ENCODE measurements at regions not wholly inside any gene's neighbourhood (a gene's known extent, or its start where the extent isn't known, plus 50 kb on each side); places are given as distances from the start of the nearest gene placed in this dataset.
A peak's percentile ranks its signal among the peaks of the same experiment; 100 is the strongest.

- ATAC-seq (no peak), DNase-seq (no peak)
- Histone ChIP-seq H3K4me1 (peaks cover 8% of the 10 kb centered on the region), H3K27me3 (ENCODE audit: insufficient read depth in 3 of 3, low read length in 2 of 3) (no peaks in the 10 kb centered on the region), H3K36me3 (ENCODE audit: insufficient read depth in 1 of 2, low read depth in 1 of 2) (peaks cover 0 to 5% of the 10 kb centered on the region in 2 donors), H3K9me3 (no peaks in the 10 kb centered on the region), H3K4me3 (no peak overlapping the region), H3K27ac (no peak overlapping the region)
- intact Hi-C loops (cut with DNase I): no loop called here
- 75 to 81% (median 76%) methylated on average over 5 of the region's 5 CpGs for WGBS, 3 donors
- TF ChIP-seq, protein P1, sequence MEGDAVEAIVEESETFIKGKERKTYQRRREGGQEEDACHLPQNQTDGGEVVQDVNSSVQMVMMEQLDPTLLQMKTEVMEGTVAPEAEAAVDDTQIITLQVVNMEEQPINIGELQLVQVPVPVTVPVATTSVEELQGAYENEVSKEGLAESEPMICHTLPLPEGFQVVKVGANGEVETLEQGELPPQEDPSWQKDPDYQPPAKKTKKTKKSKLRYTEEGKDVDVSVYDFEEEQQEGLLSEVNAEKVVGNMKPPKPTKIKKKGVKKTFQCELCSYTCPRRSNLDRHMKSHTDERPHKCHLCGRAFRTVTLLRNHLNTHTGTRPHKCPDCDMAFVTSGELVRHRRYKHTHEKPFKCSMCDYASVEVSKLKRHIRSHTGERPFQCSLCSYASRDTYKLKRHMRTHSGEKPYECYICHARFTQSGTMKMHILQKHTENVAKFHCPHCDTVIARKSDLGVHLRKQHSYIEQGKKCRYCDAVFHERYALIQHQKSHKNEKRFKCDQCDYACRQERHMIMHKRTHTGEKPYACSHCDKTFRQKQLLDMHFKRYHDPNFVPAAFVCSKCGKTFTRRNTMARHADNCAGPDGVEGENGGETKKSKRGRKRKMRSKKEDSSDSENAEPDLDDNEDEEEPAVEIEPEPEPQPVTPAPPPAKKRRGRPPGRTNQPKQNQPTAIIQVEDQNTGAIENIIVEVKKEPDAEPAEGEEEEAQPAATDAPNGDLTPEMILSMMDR (IDR thresholded peaks at IDR 0.05): no peak
These were observed 1478.3 kb downstream of the UQCRFS1 start for GRCh38 chr19:27734496-27735220.

DNA sequence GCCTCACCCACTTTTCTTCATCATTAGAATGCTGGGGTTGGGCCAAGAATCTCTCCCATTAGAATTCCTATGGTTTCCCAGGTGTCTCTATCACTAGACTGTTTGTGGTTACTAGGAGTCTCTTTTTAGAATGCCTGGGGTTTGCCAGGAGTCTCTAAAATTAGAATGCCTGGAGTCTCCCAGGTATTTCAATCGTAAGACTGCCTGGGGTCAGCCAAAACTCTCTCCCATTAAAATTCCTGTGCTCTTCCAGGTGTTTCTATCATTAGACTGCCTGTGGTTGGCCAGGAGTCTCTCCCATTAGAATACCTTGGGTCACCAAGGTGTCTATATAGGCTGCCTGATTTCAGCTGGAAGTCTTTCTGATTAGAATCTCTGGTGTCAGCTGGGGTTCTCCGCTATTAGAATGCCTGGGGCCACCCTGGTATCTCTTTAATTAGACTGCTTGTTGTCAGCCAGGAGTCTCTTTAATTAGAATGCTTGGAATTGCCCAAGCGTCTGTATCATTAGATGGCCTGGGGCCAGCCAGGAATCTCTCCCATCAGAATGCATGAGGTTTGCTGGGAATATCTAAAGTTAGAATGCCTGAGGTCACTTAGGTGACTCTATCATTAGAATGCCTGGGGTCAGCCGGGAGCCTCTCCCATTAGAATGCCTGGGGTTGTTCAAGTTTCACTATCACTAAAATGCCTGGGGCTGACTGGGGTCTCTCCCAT lies 1479.2 kb downstream of the UQCRFS1 start:
- no peak overlapping the region for H3K4me3 ChIP-seq
- intact Hi-C loops (cut with DNase I): no loop called here
- H3K27ac ChIP-seq: no peak overlapping the region
- 34 to 41% (median 38%) methylated on average over 4 of the region's 4 CpGs for WGBS, 3 donors
- H3K9me3 ChIP-seq: no peaks in the 10 kb centered on the region
- DNase-seq: no peak
- peaks cover 8% of the 10 kb centered on the region for H3K4me1 ChIP-seq
- ATAC-seq: peak; percentile 38 to 90 (median 66)
- peaks cover 0 to 5% of the 10 kb centered on the region in 2 donors for H3K36me3 ChIP-seq (ENCODE audit: insufficient read depth in 1 of 2, low read depth in 1 of 2)
- H3K27me3 ChIP-seq (ENCODE audit: insufficient read depth in 3 of 3, low read length in 2 of 3): no peaks in the 10 kb centered on the region
- TF ChIP-seq, protein P1 (IDR thresholded peaks at IDR 0.05): no peak

DNA sequence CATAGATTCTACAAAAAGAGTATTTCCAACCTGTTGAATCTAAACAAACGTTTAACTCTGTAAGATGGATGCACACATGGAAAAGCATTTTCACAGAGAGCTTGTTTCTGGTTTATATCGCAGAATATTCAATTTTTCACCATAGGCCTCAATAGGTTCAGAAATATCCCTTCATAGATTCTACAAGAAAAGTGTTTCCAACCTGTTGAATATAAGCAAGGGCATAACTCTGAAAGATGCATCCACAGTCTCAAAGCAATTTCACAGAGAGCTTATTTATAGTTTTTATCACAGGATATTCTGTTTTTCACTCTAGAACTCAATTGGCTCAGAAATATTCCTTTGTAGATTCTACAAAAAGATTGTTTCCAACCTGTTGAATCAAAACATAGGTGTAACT lies 1483.6 kb downstream of the UQCRFS1 start:
- no peaks in the 10 kb centered on the region for H3K36me3 ChIP-seq (ENCODE audit: insufficient read depth in 1 of 2, low read depth in 1 of 2)
- peaks cover 5% of the 10 kb centered on the region for H3K9me3 ChIP-seq

DNA sequence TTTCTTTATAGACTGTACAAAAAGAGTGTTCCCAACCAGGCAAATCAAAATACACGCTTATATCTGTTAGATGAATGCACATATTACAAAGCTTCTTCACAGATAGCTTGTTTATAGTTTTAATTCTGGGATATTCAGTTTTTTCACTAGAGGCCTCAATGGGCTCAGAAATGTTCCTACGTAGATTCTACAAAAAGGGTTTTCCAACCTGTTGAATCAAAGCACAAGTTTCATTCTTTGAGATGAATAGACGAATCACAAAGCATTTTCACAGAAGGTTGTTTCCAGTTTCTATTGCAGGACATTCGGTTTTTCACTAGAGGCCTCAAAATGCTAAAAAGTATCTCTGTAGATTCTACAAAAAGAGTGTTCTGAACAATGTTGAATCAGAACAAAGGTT lies 1490.3 kb downstream of the UQCRFS1 start:
- H3K4me1 ChIP-seq: no peaks in the 10 kb centered on the region
- H3K4me3 ChIP-seq: no peak overlapping the region
- H3K27ac ChIP-seq: no peak overlapping the region
- WGBS, 3 donors: 86 to 93% (median 87%) methylated on average over 4 of the region's 4 CpGs
- H3K36me3 ChIP-seq (ENCODE audit: insufficient read depth in 1 of 2, low read depth in 1 of 2): no peaks in the 10 kb centered on the region
- intact Hi-C loops (cut with DNase I): no loop called here
- ATAC-seq (no peak), DNase-seq (no peak)
- peaks cover 15% of the 10 kb centered on the region for H3K9me3 ChIP-seq
- H3K27me3 ChIP-seq (ENCODE audit: insufficient read depth in 3 of 3, low read length in 2 of 3): no peaks in the 10 kb centered on the region
- TF ChIP-seq, protein P1 (IDR thresholded peaks at IDR 0.05): no peak

More for the DNA sequence above, 1483.6 kb downstream of the UQCRFS1 start:
- Histone ChIP-seq H3K4me3 (no peak overlapping the region), H3K27ac (no peak overlapping the region), H3K4me1 (peaks cover 8% of the 10 kb centered on the region), H3K27me3 (ENCODE audit: insufficient read depth in 3 of 3, low read length in 2 of 3) (no peaks in the 10 kb centered on the region)
- intact Hi-C loops (cut with DNase I): no loop called here
- ATAC-seq (no peak), DNase-seq (no peak)
- WGBS, 3 donors: 86 to 93% (median 91%) methylated on average over 2 of the region's 2 CpGs
- TF ChIP-seq, protein P1 (IDR thresholded peaks at IDR 0.05): no peak

Data from psoas muscle (tissue), 7 donors.